NCI-H1105 treated with DMSO at 0.1 percent for 48 hours (cell line): ENCODE measurements at regions not wholly inside any gene's neighbourhood (a gene's known extent, or its start where the extent isn't known, plus 50 kb on each side); places are given as distances from the start of the nearest gene placed in this dataset.

Experiments used
- DNase-seq: peaks from one replicate; lab custom pipeline; 2025; lab: John Stamatoyannopoulos, UW

- DNase-seq = no peak
Measured at GRCh38 chr19:32173836-32174235, 171.6 kb upstream of the ZNF507 start.

DNA sequence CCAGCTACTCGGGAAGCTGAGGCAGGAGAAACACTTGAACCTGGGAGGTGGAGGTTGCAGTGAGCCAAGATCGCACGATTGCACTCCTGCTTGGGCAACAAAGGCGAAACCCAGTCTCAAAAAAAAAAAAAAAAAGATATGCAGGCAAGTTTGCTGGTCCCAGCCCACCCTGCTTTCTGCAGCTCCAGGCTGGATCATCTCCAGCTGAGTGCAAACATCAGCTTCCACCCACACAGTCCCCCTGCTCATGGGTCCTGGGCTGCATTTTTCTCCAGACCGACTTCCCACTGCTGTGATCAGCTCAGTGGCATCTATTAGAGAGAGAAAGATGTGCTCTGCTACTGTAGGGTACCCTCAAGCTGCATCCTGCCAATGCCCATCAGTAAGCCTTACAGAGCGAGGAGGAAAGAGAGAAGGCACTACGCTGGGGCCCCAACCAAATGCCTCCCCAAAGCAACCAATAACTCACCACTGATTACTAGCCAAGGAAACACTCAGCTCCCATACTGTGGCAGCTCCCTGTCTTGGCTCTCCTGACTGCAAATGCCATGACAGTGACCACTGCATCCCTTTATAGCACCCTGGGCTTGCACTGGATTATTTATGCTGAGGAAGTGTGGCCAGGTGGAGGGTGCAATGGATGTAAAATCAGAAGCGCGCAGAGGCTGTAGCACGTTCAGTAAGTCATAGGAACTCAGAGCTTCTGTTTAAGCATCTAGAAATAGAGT is 170.9 kb upstream of the ZNF507 start:
- DNase-seq = no peak

DNA sequence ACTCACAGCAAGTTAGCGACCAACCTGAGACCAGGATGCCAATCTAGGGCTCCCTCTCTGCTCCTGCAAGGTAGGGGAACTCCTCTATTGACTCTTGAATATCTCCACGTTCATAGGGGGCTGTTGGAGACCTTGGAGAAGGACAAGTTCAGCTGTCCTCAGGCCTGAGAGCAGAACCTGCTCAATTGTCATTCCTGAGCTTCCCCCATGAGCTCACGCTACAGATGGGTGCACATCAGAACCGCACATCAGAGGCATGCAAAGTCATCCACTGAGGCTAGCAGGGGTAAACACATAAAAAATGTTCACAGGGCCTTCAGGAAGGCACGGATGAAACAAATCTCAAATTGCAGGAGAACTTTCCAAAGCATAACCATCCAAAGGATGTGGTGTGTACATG is 168.8 kb upstream of the ZNF507 start:
- DNase-seq = no peak

GRCh38 chr19:32177686-32178085 is 167.7 kb upstream of the ZNF507 start:
- no peak for DNase-seq

- DNase-seq = no peak
Measured at GRCh38 chr19:32178401-32178800, 167.0 kb upstream of the ZNF507 start.

DNA sequence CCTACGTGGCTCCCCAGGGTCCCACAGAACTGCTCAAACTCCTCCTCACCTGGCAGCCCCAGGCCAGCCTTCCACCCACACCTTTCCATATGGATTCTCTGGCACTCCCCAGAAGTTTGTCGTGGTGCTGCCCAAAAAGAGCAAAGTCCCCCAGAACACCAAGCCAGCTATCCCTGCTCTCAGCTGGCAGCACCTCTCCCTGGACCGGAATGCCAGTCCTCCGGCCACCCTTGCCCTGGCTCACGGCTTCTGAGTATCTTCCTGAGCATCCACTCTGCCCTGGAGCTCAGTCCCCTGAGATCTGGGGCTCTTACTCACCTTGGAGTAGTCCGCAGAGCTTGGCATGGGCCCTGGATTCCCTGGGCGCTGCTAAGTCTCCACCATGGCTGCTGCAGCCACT is 166.5 kb upstream of the ZNF507 start:
- DNase-seq = no peak

DNA sequence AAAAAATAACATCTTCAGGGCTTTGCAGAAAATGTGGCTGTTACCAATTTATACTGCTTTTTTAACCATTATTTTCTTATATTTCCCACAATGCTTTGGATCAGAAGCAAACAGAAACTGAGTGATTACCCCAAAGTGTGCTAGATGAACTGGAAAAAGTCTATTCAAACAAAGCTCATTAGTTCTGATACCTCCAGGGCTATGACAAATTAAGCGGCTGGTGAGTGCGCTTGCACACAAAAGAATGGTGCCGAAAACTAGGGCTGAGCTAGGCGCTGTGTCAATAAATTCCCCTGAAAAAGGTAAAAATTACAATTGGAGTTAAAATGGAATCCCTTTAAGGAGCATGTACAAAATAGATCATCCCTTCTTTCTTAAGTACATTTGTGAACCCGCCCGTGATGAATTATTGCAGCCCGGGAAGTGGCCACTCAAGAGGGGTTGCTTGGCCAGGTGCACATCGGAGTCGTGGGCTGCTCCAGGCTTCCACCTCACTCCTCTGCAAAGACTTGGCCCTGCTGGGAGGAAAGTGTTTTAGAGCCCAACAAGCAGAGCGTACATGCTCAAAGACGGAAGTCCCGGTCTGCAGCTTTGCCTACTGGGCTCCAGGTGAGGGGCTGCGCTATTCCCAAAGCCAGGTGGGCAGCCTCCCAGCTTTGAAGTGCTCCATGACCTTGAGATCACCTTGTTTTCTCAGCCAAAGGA is 164.0 kb upstream of the ZNF507 start:
- peak; percentile 76 for DNase-seq

DNA sequence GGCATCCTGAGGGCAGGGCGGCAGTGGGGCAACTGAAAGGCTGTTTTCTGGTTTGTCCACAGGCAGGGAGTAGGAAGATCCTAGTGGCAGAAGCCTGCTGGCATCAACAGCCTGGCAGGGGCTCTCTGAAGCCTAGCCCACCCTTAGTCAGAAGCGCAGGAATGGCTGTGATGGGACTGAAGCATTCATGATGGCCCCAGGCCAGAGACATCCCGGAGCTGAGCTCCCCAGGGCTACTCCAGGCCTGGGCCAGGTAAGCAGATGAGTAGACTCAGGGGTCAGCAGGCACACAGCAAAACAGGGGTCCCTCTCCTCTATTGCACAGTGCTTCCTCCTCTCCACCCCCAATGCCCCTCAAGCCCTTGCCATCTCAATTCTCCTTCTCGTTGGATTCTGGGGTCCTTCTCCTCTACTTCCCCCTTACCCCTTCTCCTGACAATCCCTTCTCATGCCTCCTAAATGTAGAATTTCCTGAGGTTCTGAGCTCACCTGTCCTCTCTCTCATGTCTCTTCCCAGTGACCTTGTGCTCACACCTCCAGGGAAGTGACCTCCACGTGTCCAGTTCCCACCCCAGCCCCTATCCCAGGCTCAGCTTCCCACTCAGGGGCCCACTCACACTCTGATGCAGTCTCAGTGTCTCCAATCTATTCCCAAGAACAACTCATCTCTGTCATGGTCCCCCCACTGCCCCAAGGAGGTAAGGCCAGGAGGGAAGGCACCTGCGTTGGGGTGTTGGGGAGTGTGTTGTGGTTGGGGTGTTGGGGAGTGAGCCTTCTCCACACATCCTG is 158.7 kb upstream of the ZNF507 start:
- DNase-seq = no peak

- DNase-seq = no peak
Measured at GRCh38 chr19:32188921-32189320, 156.5 kb upstream of the ZNF507 start.

- no peak for DNase-seq
Measured at GRCh38 chr19:32189956-32190706, 155.3 kb upstream of the ZNF507 start.

GRCh38 chr19:32191921-32192320 is 153.5 kb upstream of the ZNF507 start:
- no peak for DNase-seq

DNA sequence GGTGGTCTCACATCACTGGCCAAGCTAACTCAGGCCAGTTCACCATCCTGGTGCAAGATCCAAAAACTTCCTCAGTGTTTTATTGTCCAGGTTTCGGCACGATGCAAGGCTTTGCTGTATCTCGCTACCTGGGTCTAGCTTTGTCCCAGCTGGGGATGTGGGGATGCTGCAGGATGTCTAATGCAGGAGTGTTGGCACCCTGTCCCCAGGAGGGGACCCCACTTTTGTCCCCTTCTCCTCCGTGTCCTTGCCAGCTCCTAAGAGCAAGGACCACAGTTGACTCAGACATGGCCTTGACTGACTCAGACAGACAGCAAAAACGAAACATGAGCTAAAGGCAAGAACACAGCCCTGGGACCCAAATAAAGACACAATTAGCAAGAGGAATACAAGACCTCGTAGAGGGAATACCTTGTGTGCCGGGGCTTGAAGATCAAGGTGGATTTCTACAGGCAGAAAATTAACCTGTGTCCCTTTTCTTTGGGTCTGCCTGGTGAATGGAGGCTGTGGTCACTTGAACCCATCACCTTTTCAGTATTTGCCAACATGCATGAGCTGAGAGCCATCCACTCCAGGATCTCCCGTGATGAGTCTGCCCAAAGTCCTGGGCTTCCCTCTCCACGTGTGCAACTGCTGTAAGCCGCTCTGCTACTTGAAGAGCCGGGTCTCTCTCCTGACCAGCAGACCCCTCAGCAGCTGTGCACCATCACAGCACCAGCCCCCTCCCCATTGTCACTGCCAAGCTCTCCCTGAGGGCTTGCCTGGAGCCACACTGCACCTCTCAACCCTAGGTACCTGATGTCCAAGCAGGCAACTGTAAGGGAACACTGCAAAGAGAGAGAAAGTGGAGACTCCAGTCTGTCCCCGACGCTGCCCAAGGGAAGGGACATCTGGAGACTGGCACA is 149.5 kb upstream of the ZNF507 start:
- DNase-seq = no peak

- DNase-seq = no peak
Measured at GRCh38 chr19:32196690-32197420, 148.6 kb upstream of the ZNF507 start.

DNA sequence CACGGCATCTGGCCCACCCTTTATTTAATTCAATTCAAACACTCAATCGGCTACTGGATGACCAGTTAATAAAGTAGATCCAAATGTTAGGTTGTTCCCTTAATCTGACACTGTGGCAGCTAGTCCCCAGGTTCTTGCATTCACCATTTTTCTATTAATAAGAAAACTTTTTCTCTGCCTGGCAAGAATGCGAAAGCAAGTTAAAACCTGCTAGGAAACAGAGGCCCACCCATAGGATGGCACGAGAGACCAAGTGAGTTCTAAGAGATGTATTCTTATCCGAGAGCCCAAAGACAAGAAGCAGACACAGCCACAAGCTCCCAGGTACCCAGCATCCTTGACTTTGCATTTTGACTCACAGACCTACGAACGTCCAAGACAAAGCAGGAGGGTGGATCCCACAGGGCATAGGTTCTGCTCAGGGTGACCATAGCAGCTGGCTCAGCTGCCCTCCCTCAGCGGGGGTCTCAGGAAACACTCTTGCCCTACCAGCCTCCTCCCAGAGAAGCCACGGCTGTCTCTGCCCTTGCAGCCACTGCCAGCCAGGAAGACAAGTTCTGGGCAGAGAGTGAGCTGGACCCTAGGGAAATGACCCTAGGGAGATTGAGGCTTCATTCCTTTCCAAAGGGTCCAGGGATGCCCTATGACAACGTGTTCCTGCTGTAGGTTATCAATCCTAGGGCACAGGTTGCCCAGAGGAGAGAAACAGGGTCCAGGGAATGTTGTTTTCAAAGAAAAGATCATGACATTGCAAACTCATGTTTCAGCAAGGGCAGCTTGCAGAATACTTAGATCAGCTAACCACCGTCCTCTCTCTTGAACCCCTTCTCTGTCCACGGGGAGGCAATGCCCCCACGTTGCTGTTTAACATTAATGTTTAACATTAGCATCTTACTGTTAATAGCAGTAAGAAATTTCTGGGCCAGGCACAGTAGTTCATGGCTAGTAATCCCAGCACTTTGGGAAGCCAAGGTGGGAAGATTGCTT is 147.2 kb upstream of the ZNF507 start:
- no peak for DNase-seq

DNA sequence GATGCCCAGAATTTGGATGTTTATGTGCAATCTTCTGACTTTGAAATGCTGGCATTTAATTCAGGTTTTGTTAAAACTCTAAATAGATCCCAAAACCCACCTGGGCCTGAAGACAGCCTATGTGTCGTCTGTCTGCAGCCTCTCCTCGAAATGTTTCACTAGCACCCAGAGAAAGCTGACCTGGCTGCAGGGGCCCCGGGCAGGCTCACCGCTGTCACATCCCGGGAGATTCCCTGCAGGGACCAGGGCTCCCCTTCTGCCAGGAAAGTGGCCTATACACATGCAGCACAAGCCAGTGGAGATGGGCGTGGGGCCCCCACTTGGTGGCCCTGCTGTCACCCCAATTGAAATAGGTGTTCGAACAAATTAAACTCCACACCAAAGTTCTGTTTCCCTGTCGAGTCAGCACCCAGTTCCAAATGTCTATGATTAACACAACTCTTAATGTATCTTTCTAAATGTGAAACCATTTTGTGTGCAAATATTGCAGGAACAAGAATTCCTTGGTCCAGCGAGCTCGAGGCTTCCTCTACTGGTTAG is 145.8 kb upstream of the ZNF507 start:
- DNase-seq = no peak

DNA sequence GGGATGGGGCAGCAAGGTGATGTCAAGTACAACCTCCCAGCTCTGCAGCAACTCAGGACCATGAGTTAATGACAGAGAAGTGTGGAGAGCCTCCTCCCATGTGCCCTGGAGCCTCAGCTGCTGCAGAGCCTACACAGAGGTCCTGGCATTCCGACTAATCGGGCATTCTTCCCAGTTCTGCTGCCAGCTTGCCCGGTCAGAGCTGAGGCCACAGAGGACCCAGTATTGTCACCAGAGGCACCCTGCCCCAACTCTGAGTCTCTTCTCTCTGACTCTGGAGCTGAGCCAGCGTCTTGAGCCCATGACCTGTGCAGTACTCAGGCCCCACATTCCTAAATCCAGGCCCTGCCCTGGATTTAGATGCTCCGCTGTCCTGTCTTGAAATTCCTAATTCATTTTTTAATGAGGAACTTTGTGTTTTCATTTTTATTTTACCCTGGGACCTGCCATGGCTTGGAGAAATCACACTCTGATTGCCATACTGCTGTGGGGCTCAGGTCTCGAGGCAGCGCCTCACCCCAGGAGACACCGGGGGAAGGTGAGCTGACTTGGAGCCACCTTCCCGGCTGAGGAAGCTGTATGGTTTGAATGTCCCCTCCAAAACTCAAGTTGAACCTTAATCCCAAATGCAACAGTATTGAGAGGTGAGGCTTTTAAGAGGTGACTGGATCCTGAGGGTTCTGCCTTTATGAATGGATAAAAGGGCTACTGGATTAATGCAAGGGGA is 144.9 kb upstream of the ZNF507 start:
- no peak for DNase-seq

GRCh38 chr19:32201211-32201610 is 144.2 kb upstream of the ZNF507 start:
- no peak for DNase-seq

- DNase-seq = no peak
Measured at GRCh38 chr19:32201636-32202051, 143.8 kb upstream of the ZNF507 start.
